GM10266 (cell line): ENCODE measurements at regions not wholly inside any gene's neighbourhood (a gene's known extent, or its start where the extent isn't known, plus 50 kb on each side); places are given as distances from the start of the nearest gene placed in this dataset.

Source experiments
- DNase-seq: peaks from one replicate; pipeline ENCODE4 v3.0.0; 2012; ENCODE audit errors: extremely low spot score
- CTCF ChIP-seq: IDR thresholded peaks from 2 replicates; pipeline ENCODE4 v1.5.1; 2012; ENCODE audit warnings: mild to moderate bottlenecking, low read depth; ENCODE audit not compliant: control insufficient read depth, insufficient read depth; ENCODE audit errors: missing control alignments

GRCh38 chr7:54888067-54888733 lies 129.2 kb upstream of the SEC61G start:
- DNase-seq, result no peak
- TF ChIP-seq CTCF, result no peak

GRCh38 chr7:54888734-54889082 lies 129.7 kb upstream of the SEC61G start:
- no peak for DNase-seq
- TF ChIP-seq CTCF, result no peak

- no peak for TF ChIP-seq CTCF
- no peak for DNase-seq
Measured at GRCh38 chr7:54897891-54898290, 120.9 kb upstream of the EGFR start.

- TF ChIP-seq CTCF, result no peak
Measured at GRCh38 chr7:54898659-54899340, 120.0 kb upstream of the EGFR start.

GRCh38 chr7:54901840-54902239 lies 117.0 kb upstream of the EGFR start:
- DNase-seq, result no peak
- TF ChIP-seq CTCF, result no peak

More at GRCh38 chr7:54898659-54899340, 120.0 kb upstream of the EGFR start:
- DNase-seq, result no peak

- no peak for TF ChIP-seq CTCF
- no peak for DNase-seq
Measured at GRCh38 chr7:54904130-54904529, 114.7 kb upstream of the EGFR start.

GRCh38 chr7:54904986-54905385 lies 113.8 kb upstream of the EGFR start:
- no peak for TF ChIP-seq CTCF
- no peak for DNase-seq
